ENCODE measurements at regions not wholly inside any gene's neighbourhood (a gene's known extent, or its start where the extent isn't known, plus 50 kb on each side); places are given as distances from the start of the nearest gene placed in this dataset.

DNA sequence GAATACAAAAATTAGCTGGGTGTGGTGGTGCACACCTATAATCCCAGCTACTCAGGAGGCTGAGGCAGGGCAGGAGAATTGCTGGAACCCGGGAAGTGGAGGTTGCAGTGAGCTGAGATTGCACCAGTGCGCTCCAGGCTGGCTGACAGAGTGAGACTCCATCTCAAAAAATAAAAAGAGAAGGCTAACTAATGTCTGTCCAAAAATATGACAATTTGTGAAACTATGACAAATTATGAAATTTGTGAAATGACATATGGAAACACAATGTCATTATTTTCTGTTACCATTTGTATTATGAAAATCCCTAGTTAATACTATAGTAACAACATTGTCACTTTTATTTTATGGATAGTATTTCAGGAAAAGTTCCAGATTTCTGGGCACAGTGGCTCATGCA lies 1306.3 kb upstream of the EPHA6 start (continued):
- TF ChIP-seq FOXK1 (CRISPR knock-in tag; IDR thresholded peaks at IDR 0.05; ENCODE audit: borderline replicate concordance), result no peak
- no peak for TF ChIP-seq CHD2 (IDR thresholded peaks at IDR 0.05; ENCODE audit: low read depth, low read length)
- TF ChIP-seq NR4A1 (CRISPR knock-in tag; IDR thresholded peaks at IDR 0.05), result no peak
- no peak for TF ChIP-seq NR4A1 (tag; IDR thresholded peaks at IDR 0.05)
- TF ChIP-seq, protein P1, sequence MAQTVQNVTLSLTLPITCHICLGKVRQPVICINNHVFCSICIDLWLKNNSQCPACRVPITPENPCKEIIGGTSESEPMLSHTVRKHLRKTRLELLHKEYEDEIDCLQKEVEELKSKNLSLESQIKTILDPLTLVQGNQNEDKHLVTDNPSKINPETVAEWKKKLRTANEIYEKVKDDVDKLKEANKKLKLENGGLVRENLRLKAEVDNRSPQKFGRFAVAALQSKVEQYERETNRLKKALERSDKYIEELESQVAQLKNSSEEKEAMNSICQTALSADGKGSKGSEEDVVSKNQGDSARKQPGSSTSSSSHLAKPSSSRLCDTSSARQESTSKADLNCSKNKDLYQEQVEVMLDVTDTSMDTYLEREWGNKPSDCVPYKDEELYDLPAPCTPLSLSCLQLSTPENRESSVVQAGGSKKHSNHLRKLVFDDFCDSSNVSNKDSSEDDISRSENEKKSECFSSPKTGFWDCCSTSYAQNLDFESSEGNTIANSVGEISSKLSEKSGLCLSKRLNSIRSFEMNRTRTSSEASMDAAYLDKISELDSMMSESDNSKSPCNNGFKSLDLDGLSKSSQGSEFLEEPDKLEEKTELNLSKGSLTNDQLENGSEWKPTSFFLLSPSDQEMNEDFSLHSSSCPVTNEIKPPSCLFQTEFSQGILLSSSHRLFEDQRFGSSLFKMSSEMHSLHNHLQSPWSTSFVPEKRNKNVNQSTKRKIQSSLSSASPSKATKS (CRISPR knock-in tag; IDR thresholded peaks at IDR 0.05), result no peak
- TF ChIP-seq ZKSCAN1 (IDR thresholded peaks at IDR 0.05; ENCODE audit: low read depth, low read length), result no peak
- TF ChIP-seq STAG1 (CRISPR knock-in tag; IDR thresholded peaks at IDR 0.05; ENCODE audit: borderline replicate concordance), result no peak
- no peak for TF ChIP-seq RFX1 (IDR thresholded peaks at IDR 0.05)

DNA sequence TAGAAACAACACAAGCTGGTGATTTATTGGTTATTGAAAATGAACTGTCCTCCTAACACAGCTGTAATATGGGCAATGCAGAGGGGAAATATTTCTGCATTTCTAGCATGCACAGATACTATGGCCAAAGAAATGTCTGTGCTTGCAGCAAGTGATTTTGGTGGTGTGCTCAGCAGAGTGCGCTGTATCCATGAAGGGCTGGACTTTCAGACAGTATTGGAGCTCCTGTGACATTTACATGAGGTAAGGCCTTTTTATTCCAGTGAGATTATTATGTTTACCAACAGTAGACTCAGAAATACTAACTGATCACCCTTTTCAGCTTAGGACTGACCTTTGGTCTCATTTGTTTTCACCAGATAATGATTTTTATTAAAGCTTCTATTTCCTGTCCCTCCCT lies 1302.6 kb upstream of the EPHA6 start:
- no peaks in the 10 kb centered on the region for H3K4me1 ChIP-seq (replicated peaks in 1 of 2; ENCODE audit: control insufficient read depth in 2 of 2, insufficient read depth in 2 of 2, low read length in 2 of 2)
- H3K9ac ChIP-seq (ENCODE audit: insufficient read depth in 1 of 2, low read depth in 2 of 2, low read length in 2 of 2), result no peak overlapping the region
- BruUV-seq (replicated peaks), result no TSS peak
- in situ Hi-C loops (cut with MboI), result no loop called here
- WGBS (ENCODE audit: insufficient coverage, low coverage, missing lambda C conversion rate), result 0% methylated on average over 1 of the region's 1 CpG
- no peak for FAIRE-seq
- H3K4me2 ChIP-seq (ENCODE audit: insufficient read depth, low read length), result no peak overlapping the region
- no peaks in the 10 kb centered on the region for H4K20me1 ChIP-seq (replicated peaks; ENCODE audit: control insufficient read depth, insufficient read depth, low read length)
- DNase-seq (ENCODE audit: extremely low read depth in 1 of 4, low spot score in 3 of 4), result no peak
- ChIA-PET POLR2A (no interaction called here), CTCF (ENCODE audit: low intra/inter-chr PET ratio) (no interaction called here)
- no peaks in the 10 kb centered on the region for H3K36me3 ChIP-seq (ENCODE audit: control insufficient read depth, insufficient read depth, low read length)
- H3K9me1 ChIP-seq (ENCODE audit: control insufficient read depth, insufficient read depth, low read length), result no peaks in the 10 kb centered on the region
- H3K9me3 ChIP-seq (replicated peaks; ENCODE audit: control insufficient read depth, insufficient read depth, low read depth, low read length), result no peaks in the 10 kb centered on the region
- H2AFZ ChIP-seq (ENCODE audit: low read depth, low read length), result no peak overlapping the region
- intact Hi-C loops (cut with micrococcal nuclease), result no loop called here
- no peaks in the 10 kb centered on the region for H3K79me2 ChIP-seq (ENCODE audit: control insufficient read depth, insufficient read depth, low read length)
- no peak for ATAC-seq
- no peak overlapping the region for H3K27ac ChIP-seq (ENCODE audit: extremely low read depth, low read depth, low read length)
- H3K27me3 ChIP-seq (ENCODE audit: control insufficient read depth in 2 of 2, insufficient read depth in 2 of 2, low read length in 2 of 2), result no peaks in the 10 kb centered on the region
- TF ChIP-seq DIDO1 (tag; IDR thresholded peaks at IDR 0.05; ENCODE audit: low read depth) (no peak), ELF4 (CRISPR knock-in tag; IDR thresholded peaks at IDR 0.05) (no peak), NEUROD1 (IDR thresholded peaks at IDR 0.05; ENCODE audit: borderline replicate concordance, low read depth, low read length, partially characterized antibody) (no peak), ZNF717 (CRISPR knock-in tag; IDR thresholded peaks at IDR 0.05) (no peak), LEF1 (IDR thresholded peaks at IDR 0.05) (no peak), WHSC1 (IDR thresholded peaks at IDR 0.05; ENCODE audit: low read length) (no peak), ZNF23 (CRISPR knock-in tag; IDR thresholded peaks at IDR 0.05) (no peak), TRIM28 (IDR thresholded peaks at IDR 0.05) (no peak), CXXC5 (CRISPR knock-in tag; IDR thresholded peaks at IDR 0.05) (no peak), E2F3 (CRISPR knock-in tag; IDR thresholded peaks at IDR 0.05) (no peak), RHOXF2B (CRISPR knock-in tag; conservative IDR thresholded peaks at IDR 0.05) (no peak), ZFP36 (IDR thresholded peaks at IDR 0.05; ENCODE audit: low read depth, low read length, partially characterized antibody) (no peak)
- TF ChIP-seq, protein P2, sequence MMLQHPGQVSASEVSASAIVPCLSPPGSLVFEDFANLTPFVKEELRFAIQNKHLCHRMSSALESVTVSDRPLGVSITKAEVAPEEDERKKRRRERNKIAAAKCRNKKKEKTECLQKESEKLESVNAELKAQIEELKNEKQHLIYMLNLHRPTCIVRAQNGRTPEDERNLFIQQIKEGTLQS (IDR thresholded peaks at IDR 0.05), result no peak
- TF ChIP-seq, protein P2 (CRISPR knock-in tag; conservative IDR thresholded peaks at IDR 0.05), result no peak
- no peak overlapping the region for H3K4me3 ChIP-seq

All from K562 (cell line).